ENCODE measurements at regions not wholly inside any gene's neighbourhood (a gene's known extent, or its start where the extent isn't known, plus 50 kb on each side); places are given as distances from the start of the nearest gene placed in this dataset.

GRCh38 chr3:31448882-31449243, 83.9 kb upstream of the STT3B start:
- WGBS, 2 experiments (ENCODE audit: low coverage in 1 of 2, low lambda C conversion rate in 2 of 2, missing lambda C conversion rate in 2 of 2), result 87 to 100% methylated on average over 1 of the region's 1 CpG
- H4K20me1 ChIP-seq (ENCODE audit: insufficient read depth), result no peaks in the 10 kb centered on the region
- no peaks in the 10 kb centered on the region for H3K36me3 ChIP-seq (ENCODE audit: low read depth)
- no peak overlapping the region for H2AFZ ChIP-seq
- H3K9me2 ChIP-seq (ENCODE audit: insufficient read depth), result no peaks in the 10 kb centered on the region
- no peaks in the 10 kb centered on the region for H3F3A ChIP-seq (ENCODE audit: insufficient read depth)
- no peak overlapping the region for H3K9ac ChIP-seq
- H3K4me2 ChIP-seq (ENCODE audit: unreplicated experiment), result no peak overlapping the region
- in situ Hi-C loops (cut with MboI), result no loop called here
- no peaks in the 10 kb centered on the region for H3K9me3 ChIP-seq (ENCODE audit: low read depth)
- no peak for DNase-seq
- TF ChIP-seq EZH2phosphoT487 (IDR thresholded peaks at IDR 0.05; ENCODE audit: insufficient read depth, low read depth), result no peak
- no peaks in the 10 kb centered on the region for H3K27me3 ChIP-seq (replicated peaks; ENCODE audit: insufficient read depth)
- no peak overlapping the region for H3K27ac ChIP-seq
- no peaks in the 10 kb centered on the region for H3K4me1 ChIP-seq (ENCODE audit: insufficient read depth)
- no peak overlapping the region for H3K4me3 ChIP-seq
- no peaks in the 10 kb centered on the region for H3K79me2 ChIP-seq (ENCODE audit: insufficient read depth)

DNA sequence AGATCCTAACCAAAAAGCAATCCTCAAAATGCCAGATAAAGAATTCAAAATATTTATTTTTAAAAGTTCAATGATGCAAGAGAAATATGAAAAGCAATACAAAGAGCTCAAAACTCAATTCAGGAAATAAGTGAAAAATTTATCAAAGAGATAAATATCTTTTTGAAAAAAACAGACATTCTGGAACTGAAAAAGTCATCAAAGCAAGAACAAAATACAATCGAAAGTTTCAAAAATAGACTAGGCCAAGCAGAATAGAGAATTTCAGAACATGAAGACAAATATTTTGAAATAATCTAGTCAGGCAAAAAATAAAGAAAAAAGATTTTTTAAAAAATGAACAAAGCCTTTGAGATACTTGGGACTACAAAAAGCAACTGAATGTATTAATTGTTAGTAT, 83.4 kb upstream of the STT3B start:
- no peak for DNase-seq
- H2AFZ ChIP-seq, result no peak overlapping the region
- no peak overlapping the region for H3K27ac ChIP-seq
- WGBS, 2 experiments (ENCODE audit: low coverage in 1 of 2, low lambda C conversion rate in 2 of 2, missing lambda C conversion rate in 2 of 2), result 64 to 81% methylated on average over 1 of the region's 1 CpG
- H3K9me2 ChIP-seq (ENCODE audit: insufficient read depth), result no peaks in the 10 kb centered on the region
- no peaks in the 10 kb centered on the region for H3K4me1 ChIP-seq (ENCODE audit: insufficient read depth)
- H3K4me3 ChIP-seq, result no peak overlapping the region
- no peaks in the 10 kb centered on the region for H3K36me3 ChIP-seq (ENCODE audit: low read depth)
- TF ChIP-seq EZH2phosphoT487 (IDR thresholded peaks at IDR 0.05; ENCODE audit: insufficient read depth, low read depth), result no peak
- no peak for TF ChIP-seq EZH2 (IDR thresholded peaks at IDR 0.05; ENCODE audit: insufficient read depth, poor library complexity, severe bottlenecking)
- no peaks in the 10 kb centered on the region for H3F3A ChIP-seq (ENCODE audit: insufficient read depth)
- H3K79me2 ChIP-seq (ENCODE audit: insufficient read depth), result no peaks in the 10 kb centered on the region
- no peak overlapping the region for H3K4me2 ChIP-seq (ENCODE audit: unreplicated experiment)
- no peaks in the 10 kb centered on the region for H3K9me3 ChIP-seq (ENCODE audit: low read depth)
- H3K9ac ChIP-seq, result no peak overlapping the region
- no peaks in the 10 kb centered on the region for H3K27me3 ChIP-seq (replicated peaks; ENCODE audit: insufficient read depth)
- no peaks in the 10 kb centered on the region for H4K20me1 ChIP-seq (ENCODE audit: insufficient read depth)
- in situ Hi-C loops (cut with MboI), result no loop called here

DNA sequence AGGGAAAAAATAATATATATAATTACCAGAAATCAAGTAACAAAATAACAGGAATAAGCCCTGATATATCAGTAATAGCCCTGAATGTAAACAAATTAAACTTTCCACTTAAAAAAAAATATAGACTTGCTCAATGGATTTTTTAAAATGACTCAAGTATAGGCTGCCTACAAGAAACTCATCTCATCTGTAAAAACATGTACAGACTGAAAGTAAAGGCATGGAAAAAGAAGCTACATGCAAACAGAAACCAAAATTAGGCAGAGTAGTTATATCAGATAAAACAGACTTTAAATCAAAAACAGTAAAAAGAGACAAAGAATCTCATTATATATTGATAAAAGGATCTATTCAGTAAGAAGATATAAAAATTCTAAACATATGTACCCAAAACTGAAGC, 82.4 kb upstream of the STT3B start:
- TF ChIP-seq EZH2phosphoT487 (IDR thresholded peaks at IDR 0.05; ENCODE audit: insufficient read depth, low read depth), result no peak
- TF ChIP-seq EZH2 (IDR thresholded peaks at IDR 0.05; ENCODE audit: insufficient read depth, poor library complexity, severe bottlenecking), result no peak
- Histone ChIP-seq H3K79me2 (ENCODE audit: insufficient read depth) (no peaks in the 10 kb centered on the region), H3K4me1 (ENCODE audit: insufficient read depth) (no peaks in the 10 kb centered on the region), H3K36me3 (ENCODE audit: low read depth) (no peaks in the 10 kb centered on the region), H3K9me3 (ENCODE audit: low read depth) (no peaks in the 10 kb centered on the region), H3K4me2 (ENCODE audit: unreplicated experiment) (no peak overlapping the region), H3F3A (ENCODE audit: insufficient read depth) (no peaks in the 10 kb centered on the region), H3K9ac (no peak overlapping the region), H3K27me3 (replicated peaks; ENCODE audit: insufficient read depth) (no peaks in the 10 kb centered on the region), H3K9me2 (ENCODE audit: insufficient read depth) (no peaks in the 10 kb centered on the region), H4K20me1 (ENCODE audit: insufficient read depth) (no peaks in the 10 kb centered on the region), H3K27ac (no peak overlapping the region), H2AFZ (no peak overlapping the region), H3K4me3 (no peak overlapping the region)
- in situ Hi-C loops (cut with MboI), result no loop called here
- DNase-seq, result no peak

DNA sequence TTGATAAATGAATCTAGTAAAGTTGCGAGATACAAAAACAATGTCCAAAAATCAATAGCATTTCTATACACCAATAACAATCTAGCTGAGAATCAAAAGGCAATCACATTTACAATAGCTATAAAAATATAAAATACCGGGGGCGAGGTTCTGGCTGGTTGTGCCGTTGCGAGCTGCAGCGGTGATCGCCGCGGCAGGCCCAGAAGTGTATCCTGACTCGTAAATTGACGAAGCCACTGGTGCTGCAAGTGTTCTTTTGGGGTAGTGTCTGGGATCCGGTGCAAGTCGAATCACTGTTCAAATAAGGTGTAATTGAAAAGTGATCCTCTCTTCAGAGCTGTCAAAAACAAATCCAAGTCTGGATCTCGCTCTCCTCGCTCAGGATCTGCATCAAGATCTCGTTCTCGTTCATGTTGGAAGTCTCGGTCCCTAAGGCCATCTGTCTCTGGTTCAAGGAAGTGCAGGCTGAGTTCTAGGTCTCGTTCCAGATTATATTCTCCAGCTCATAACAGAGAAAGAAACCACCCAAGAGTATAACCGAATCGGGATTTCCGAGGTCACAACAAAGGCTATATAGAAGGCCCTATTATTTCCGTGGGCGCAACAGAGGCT, 80.1 kb upstream of the STT3B start:
- TF ChIP-seq EZH2 (IDR thresholded peaks at IDR 0.05; ENCODE audit: insufficient read depth, poor library complexity, severe bottlenecking) (no peak), EZH2phosphoT487 (IDR thresholded peaks at IDR 0.05; ENCODE audit: insufficient read depth, low read depth) (no peak)
- Histone ChIP-seq H3K4me1 (ENCODE audit: insufficient read depth) (no peaks in the 10 kb centered on the region), H3K9ac (no peak overlapping the region), H3K4me3 (no peak overlapping the region), H3K36me3 (ENCODE audit: low read depth) (no peaks in the 10 kb centered on the region), H3K79me2 (ENCODE audit: insufficient read depth) (no peaks in the 10 kb centered on the region), H3K9me2 (ENCODE audit: insufficient read depth) (no peaks in the 10 kb centered on the region), H4K20me1 (ENCODE audit: insufficient read depth) (no peaks in the 10 kb centered on the region), H3K4me2 (ENCODE audit: unreplicated experiment) (no peak overlapping the region), H2AFZ (no peak overlapping the region), H3K9me3 (ENCODE audit: low read depth) (no peaks in the 10 kb centered on the region), H3F3A (ENCODE audit: insufficient read depth) (no peaks in the 10 kb centered on the region), H3K27ac (no peak overlapping the region), H3K27me3 (replicated peaks; ENCODE audit: insufficient read depth) (no peaks in the 10 kb centered on the region)
- in situ Hi-C loops (cut with MboI), result no loop called here
- WGBS, 2 experiments (ENCODE audit: low coverage in 1 of 2, low lambda C conversion rate in 2 of 2, missing lambda C conversion rate in 2 of 2), result 89 to 91% methylated on average over 23 to 24 of the region's 24 CpGs
- no peak for DNase-seq

GRCh38 chr3:31453430-31453829, 79.3 kb upstream of the STT3B start:
- H3K79me2 ChIP-seq (ENCODE audit: insufficient read depth), result no peaks in the 10 kb centered on the region
- H3K4me3 ChIP-seq, result no peak overlapping the region
- no peak overlapping the region for H3K27ac ChIP-seq
- in situ Hi-C loops (cut with MboI), result no loop called here
- no peaks in the 10 kb centered on the region for H4K20me1 ChIP-seq (ENCODE audit: insufficient read depth)
- no peak for TF ChIP-seq EZH2phosphoT487 (IDR thresholded peaks at IDR 0.05; ENCODE audit: insufficient read depth, low read depth)
- no peak for TF ChIP-seq EZH2 (IDR thresholded peaks at IDR 0.05; ENCODE audit: insufficient read depth, poor library complexity, severe bottlenecking)
- H3K9ac ChIP-seq, result no peak overlapping the region
- H3K27me3 ChIP-seq (replicated peaks; ENCODE audit: insufficient read depth), result no peaks in the 10 kb centered on the region
- 63 to 65% methylated on average over 8 of the region's 8 CpGs for WGBS, 2 experiments (ENCODE audit: low coverage in 1 of 2, low lambda C conversion rate in 2 of 2, missing lambda C conversion rate in 2 of 2)
- no peak overlapping the region for H2AFZ ChIP-seq
- no peaks in the 10 kb centered on the region for H3K4me1 ChIP-seq (ENCODE audit: insufficient read depth)
- no peak overlapping the region for H3K4me2 ChIP-seq (ENCODE audit: unreplicated experiment)
- no peaks in the 10 kb centered on the region for H3K36me3 ChIP-seq (ENCODE audit: low read depth)
- H3K9me3 ChIP-seq (ENCODE audit: low read depth), result no peaks in the 10 kb centered on the region
- H3K9me2 ChIP-seq (ENCODE audit: insufficient read depth), result no peaks in the 10 kb centered on the region
- no peak for DNase-seq
- H3F3A ChIP-seq (ENCODE audit: insufficient read depth), result no peaks in the 10 kb centered on the region

All from GM23248 (cell line).